NCI-H1092 treated with DMSO at 0.1 percent for 48 hours (cell line): ENCODE measurements at regions not wholly inside any gene's neighbourhood (a gene's known extent, or its start where the extent isn't known, plus 50 kb on each side); places are given as distances from the start of the nearest gene placed in this dataset.

Experiments
- DNase-seq: peaks from one replicate; lab custom pipeline; 2025; lab: John Stamatoyannopoulos, UW

DNA sequence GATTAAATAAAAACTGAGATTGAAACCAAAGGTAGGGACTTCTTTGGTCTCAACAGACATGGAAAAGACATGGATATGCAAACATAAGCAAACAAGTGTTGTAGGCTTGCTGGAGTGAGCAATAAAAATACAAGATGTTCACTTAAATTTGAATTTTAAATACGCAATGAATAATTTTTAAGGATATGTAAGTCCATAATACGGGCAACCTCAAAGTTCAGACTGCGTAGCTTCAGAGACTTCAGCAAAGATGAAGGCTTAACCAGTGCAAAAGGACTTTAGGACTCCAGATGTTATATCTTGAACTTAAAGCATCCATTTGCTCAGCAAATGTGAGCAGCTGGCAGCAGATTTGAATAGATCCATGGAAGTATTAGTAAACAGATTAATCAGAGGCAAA is 549.3 kb downstream of the ARAP2 start:
- no peak for DNase-seq

DNA sequence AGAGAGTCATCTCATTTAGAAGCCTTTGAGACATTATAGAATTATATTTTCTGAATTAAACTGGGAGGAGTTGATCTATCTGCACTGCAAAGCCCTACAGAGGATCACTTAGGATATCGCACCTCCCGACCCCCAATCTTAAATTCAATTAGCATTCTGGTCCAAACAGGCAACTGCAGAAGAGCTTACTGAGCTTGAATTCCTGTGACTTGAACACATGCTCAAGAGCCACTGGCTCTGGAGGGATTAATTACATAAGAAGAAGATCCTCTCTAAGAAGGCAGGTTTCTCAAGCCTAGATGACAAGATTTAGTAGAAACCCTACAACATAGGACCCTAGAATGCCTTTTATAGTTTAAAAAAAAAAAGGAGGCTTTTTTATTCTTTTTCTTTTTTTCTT is 548.9 kb downstream of the ARAP2 start:
- DNase-seq = no peak

DNA sequence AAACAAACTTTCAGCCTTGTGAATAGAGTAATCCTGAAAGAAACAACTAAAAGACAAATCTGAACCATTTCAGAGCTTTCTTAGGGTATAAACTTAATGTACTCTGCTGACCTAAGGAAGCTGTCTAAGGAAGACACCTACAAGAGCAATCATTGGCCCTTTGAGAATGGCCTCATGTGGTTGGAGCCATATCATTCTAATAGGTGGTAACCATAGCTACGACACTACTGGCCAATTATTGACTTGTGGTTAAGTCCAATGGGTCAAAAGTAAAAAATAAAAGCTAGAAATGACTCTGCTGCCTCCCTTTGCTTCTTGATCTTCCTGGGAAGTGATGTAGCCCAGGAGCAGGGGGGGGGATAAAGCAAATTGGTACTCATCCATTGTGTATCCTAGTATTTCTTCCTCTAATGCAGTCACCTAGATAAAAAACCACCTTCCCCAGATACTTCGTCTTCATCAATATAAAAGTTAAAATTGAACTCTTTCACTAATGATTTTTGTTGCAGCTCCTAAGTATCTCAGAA is 547.0 kb downstream of the ARAP2 start:
- DNase-seq = no peak

DNA sequence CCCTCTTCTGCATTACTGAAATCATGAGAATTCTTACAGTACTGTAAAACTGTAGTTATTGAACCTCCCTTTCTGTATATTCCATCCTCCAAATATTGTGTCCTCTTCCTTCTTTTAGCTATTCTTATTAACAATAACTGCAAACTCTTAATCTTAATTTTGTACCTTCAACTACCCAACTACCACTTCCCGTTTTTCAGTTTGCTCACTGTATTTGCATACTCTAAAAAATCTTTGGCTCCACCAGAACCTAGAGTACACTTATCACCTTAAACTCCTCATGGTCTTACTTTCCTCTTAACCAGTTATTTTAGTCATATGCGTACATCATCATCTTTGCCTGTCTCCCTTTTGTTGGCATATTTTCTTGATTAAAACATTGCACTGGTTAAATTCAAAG is 543.7 kb downstream of the ARAP2 start:
- no peak for DNase-seq

GRCh38 chr4:35709080-35709479 is 535.2 kb downstream of the ARAP2 start:
- no peak for DNase-seq

DNA sequence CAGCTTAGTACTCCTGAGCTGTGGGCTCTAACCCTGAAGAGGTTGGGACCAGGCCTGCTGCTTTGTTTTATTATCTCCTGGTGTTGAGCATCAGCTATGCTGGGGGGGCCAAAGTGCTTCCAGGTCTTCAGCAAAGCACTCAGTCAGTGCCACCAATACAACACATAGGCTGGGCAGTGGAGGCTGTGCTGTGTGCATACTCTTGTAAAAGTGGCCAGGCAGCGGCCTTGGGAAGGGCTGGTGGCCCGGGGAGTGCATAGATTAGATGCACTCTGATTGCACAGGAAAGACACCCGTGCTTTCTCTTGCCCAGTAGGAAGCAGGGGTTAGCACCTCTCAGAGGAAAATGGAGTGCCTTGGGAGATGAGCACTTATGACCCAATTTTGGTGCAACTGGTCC is 534.0 kb downstream of the ARAP2 start:
- DNase-seq = no peak

DNA sequence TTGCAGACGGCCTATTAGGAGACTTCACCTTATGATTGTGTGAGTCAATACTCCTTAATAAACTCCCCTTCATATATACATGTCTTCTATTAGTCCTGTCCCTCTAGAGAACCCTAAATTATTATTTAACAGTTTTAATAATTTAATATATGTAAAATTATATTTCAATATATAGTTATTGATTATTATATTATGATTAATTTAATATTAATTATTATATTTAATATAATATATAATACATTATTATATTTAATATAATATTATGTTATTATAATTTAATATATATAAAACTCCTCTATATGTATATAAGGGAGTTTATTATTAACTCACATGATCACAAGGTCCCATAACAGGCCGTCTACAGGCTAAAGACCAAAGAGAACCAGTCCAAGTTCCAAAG is 533.2 kb downstream of the ARAP2 start:
- no peak for DNase-seq

GRCh38 chr4:35723973-35724372 is 520.3 kb downstream of the ARAP2 start:
- DNase-seq = no peak

DNA sequence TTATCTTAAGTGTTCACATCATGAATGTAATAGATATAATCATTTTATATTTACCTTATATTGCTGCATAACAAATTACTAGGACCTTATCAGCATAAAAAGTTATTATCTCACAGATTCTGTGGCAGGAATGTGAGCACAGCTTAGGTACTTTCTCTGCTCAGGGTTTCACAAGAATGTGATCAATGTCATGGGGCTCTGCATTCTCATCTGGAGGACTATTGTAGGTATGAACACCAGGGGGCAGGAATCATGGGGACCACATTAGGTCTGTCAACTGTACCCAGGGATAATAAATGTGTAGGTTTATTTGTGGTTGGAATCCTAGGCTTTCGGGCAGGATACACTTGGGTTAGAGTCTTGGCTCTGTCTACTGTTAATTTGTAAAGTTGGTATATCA is 519.2 kb downstream of the ARAP2 start:
- DNase-seq = no peak

DNA sequence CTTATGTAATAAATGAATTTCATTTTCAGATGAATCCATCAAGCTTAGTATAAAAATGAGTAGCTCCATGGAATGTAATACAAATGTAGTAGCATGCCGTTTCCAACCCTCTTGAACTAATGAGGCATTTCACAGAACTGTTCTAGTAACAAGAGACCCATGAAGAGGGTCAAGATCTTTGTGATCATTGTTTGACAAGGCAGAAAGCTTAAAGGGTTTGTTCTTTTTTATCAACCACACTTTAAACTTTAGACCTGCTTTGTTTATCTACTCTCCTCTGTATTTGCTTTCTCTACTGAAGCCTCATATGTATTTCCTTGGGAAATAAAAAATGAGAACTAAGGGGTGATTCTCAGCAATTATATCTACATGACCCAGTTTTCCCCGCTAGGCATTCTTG is 513.9 kb downstream of the ARAP2 start:
- no peak for DNase-seq

DNA sequence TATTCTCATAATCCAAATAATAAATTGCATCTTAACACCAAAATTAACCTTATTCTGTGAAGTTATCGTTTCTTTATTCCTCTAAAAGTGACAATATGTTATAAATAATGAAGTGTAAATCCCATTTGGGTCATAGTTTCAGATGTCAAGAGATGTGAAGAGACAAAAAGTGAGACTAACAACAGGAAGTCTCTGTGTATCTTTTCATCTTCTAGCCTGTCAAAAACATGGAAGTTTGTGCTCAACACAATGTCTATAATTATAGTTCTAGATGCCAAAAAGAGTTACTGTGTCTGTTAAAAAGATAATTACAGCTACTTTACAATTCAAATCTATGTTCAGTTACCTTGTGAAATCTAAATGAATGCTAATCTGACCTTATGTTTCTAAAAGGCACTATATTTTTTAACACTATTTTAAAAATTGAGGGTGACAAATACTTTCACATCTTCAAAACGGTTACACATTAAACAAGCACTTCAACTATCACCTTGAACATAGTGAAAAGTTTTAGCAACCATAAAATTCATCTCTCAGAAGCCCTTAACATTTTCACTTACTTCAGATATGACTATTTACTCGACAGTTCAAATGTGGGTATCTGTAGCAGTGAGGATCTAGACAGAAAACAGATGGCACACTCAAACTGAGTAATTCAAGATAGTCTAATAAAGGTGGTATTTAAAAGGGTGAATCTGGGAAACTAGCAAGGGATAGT is 509.8 kb downstream of the ARAP2 start:
- DNase-seq = no peak

DNA sequence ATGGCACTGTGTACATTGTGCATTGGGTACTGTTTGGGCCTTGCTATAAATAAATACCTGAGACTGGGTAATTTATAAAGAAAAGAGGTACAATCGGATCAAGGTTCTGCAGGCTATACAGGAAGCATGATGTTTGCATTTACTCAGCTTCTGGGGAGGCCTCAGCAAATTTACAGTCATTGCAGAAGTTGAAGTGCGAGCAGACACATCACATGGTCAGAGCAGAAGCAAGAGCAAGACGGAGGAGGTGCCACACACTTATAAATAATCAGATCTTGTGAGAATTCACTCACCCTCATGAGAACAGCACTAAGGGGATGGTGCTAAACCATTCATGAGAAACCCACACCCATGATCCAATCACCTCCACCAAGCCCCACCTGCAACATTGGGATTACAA is 505.0 kb downstream of the ARAP2 start:
- DNase-seq = no peak

- DNase-seq = no peak
Measured at GRCh38 chr4:35754047-35754446, 490.3 kb downstream of the ARAP2 start.

GRCh38 chr4:35757836-35758235 is 486.5 kb downstream of the ARAP2 start:
- no peak for DNase-seq

DNA sequence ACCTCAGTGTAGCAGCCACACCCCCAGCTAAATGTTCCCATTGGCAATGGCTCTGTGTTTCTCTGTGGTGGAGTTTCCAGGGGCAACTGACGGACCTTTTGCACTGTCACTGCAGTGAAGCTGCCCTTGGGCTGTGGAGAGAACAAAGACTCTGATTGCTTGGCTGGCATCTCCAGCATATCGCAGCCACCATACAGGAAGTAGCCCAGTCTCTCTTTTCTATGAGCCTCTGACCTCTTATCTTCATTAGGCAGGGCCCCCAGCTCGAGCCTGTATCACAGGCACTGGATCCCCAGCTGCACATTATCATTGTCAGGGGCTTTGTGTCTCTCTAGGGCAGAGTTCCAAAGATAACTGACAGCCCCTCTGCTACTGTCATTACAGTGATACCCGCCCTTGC is 483.5 kb downstream of the ARAP2 start:
- no peak for DNase-seq

GRCh38 chr4:35771571-35771970 is 472.7 kb downstream of the ARAP2 start:
- DNase-seq = no peak

GRCh38 chr4:35772291-35772690 is 472.0 kb downstream of the ARAP2 start:
- no peak for DNase-seq

DNA sequence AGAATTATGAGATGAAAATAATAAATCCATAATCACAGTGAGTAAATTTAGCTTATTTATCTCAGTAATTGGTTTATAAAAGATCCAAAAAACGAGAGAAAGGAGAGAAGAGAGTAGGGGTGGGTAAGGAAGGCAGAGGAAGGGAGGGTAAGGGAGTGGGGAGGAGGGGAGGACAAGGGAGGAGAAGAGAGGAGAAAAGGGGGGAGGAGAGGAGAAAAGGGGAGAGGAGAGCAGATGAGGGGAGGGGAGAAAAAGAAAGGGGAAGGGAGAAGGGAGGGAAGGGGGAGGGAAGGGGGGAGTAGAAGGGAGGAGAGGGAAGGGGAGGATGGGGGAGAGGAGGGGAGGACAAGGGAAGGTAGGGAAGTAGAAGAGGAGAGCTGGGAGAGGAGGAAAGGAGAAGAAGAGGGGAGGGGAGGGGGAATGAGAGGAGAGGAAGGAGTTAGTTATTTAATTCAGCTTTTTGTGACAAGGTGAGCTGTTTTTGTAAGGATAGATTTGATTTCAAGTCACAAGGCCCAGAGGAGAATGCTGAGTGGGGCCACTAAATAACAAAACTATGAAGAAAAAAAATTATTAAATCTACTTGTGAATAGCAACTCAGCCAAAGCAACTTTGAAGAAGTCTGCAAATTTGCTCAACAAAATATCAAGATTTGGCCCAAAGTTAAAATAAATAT is 454.3 kb downstream of the ARAP2 start:
- no peak for DNase-seq

DNA sequence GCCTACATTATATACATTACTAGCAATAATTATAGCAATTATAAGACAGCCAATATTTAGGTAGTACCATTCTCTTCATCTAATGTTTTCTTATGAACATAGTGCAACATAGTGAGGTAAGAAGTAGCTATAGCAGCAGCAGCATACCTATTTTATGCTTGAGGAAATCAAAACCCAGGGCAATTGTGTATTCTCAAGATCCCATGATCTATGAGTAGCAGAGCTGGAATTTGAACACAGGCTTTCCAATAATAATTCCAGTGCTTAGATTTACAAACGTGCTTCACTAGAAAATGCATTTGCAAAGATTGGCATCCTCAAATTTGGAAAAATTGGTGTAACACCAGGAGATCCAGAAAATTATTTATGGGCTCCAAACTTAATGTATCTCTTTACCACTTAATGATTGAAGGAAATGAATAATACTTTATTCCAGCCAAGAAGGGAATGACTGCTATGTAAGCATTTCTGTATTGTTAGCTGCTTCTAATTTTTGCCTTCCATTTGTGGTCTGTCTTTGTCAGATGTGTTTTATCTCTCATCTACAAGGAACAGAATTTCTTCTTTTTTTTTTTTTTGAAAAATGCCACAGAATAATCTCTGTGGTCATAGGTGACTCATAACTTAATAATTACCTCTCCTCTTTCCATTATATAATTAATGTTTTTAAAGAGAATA is 451.1 kb downstream of the ARAP2 start:
- no peak for DNase-seq

- DNase-seq = no peak
Measured at GRCh38 chr4:35793766-35794165, 450.5 kb downstream of the ARAP2 start.

GRCh38 chr4:35800669-35801068 is 443.6 kb downstream of the ARAP2 start:
- DNase-seq = no peak

GRCh38 chr4:35802644-35803043 is 441.7 kb downstream of the ARAP2 start:
- DNase-seq = no peak

- DNase-seq = no peak
Measured at GRCh38 chr4:35818520-35818919, 425.8 kb downstream of the ARAP2 start.
